Transverse colon (tissue), 4 donors: ENCODE measurements at regions not wholly inside any gene's neighbourhood (a gene's known extent, or its start where the extent isn't known, plus 50 kb on each side); places are given as distances from the start of the nearest gene placed in this dataset.

Experiments
- DNase-seq: peaks from one replicate; pipeline ENCODE4 v3.0.0-alpha.2; 2019
- H3K27ac ChIP-seq, 4 donors: fragments of 200-600 bp; sonication (generic); 2 replicates each; pipeline ENCODE4 v1.5.1; 2016 to 2018; ENCODE audit warnings: inconsistent platforms in 4 of 4
- H3K27me3 ChIP-seq: fragments of 200-600 bp; sonication (generic); 2 replicates; pipeline ENCODE4 v1.5.1; 2017; ENCODE audit warnings: inconsistent platforms
- H3K36me3 ChIP-seq, 4 donors: fragments of 200-600 bp; sonication (generic); 2 replicates each; pipeline ENCODE4 v1.5.1; 2017 to 2019; ENCODE audit warnings: inconsistent platforms in 4 of 4
- H3K4me1 ChIP-seq, 4 donors: fragments of 200-600 bp; sonication (generic); 2 replicates each; pipeline ENCODE4 v1.5.1; 2017 to 2020; ENCODE audit warnings: inconsistent platforms in 4 of 4
- H3K4me3 ChIP-seq, 4 donors: fragments of 200-600 bp; sonication (generic); 1 replicate in 1 of 4; 2 replicates in 3 of 4; pipeline versions ENCODE4 v1.5.1 to v1.6.1; 2017 to 2019; ENCODE audit warnings: inconsistent platforms in 4 of 4
- H3K9me3 ChIP-seq, 2 donors: fragments of 200-600 bp; sonication (generic); 2 replicates each; pipeline ENCODE4 v1.5.1; 2017 to 2019; ENCODE audit warnings: inconsistent platforms in 2 of 2
- EP300 ChIP-seq: sonication (generic); formaldehyde crosslinking; IDR thresholded peaks from one replicate; pipeline ENCODE4 v1.6.1; 2017; ENCODE audit warnings: antibody characterized with exemption, low read depth
- POLR2A ChIP-seq: fragments of 450-650 bp; IDR thresholded peaks from one replicate; pipeline ENCODE4 v1.6.1; 2016; ENCODE audit warnings: antibody characterized with exemption, mild to moderate bottlenecking, moderate library complexity
- POLR2AphosphoS5 ChIP-seq, 3 donors: sonication (generic); formaldehyde crosslinking; IDR thresholded peaks; one replicate each; pipeline ENCODE4 v1.6.1; 2016; ENCODE audit warnings: antibody characterized with exemption in 3 of 3
- WGBS, 2 donors: methylation state at CpG; one replicate each; pipeline ENCODE4 v1.1.5; 2018; ENCODE audit warnings: low coverage in 1 of 2; 5-methylcytosine and 5-hydroxymethylcytosine counted together
- in situ Hi-C, 4 donors: fragments of 200-750 bp; cut with MboI; loops; one replicate each; pipeline versions ENCODE4 v1.15.0 to v1.15.1; 2017; ENCODE audit warnings: low sequenced_read_pairs in 3 of 4, low pct_ligation_motif_present in 1 of 4, low pct_unique_long_range_greater_than_20kb in 1 of 4
- intact Hi-C: fragments of 100-400 bp; cut with DNase I; formaldehyde crosslinking; loops from one replicate; pipeline ENCODE4 v1.15.1; 2023; ENCODE audit warnings: low total_unique reads
- TF ChIP-seq, protein P1 (sequence below), 5 experiments: fragments of 200-600 bp in 3 of 5; fragments of 450-650 bp in 2 of 5; sonication (generic) in 3 of 5; IDR thresholded peaks; 1 replicate in 2 of 5; 2 replicates in 3 of 5; pipeline ENCODE4 v1.5.1; 2016 to 2017; ENCODE audit warnings: antibody characterized with exemption in 5 of 5, inconsistent platforms in 3 of 5, mild to moderate bottlenecking in 2 of 5, moderate library complexity in 1 of 5

DNA sequence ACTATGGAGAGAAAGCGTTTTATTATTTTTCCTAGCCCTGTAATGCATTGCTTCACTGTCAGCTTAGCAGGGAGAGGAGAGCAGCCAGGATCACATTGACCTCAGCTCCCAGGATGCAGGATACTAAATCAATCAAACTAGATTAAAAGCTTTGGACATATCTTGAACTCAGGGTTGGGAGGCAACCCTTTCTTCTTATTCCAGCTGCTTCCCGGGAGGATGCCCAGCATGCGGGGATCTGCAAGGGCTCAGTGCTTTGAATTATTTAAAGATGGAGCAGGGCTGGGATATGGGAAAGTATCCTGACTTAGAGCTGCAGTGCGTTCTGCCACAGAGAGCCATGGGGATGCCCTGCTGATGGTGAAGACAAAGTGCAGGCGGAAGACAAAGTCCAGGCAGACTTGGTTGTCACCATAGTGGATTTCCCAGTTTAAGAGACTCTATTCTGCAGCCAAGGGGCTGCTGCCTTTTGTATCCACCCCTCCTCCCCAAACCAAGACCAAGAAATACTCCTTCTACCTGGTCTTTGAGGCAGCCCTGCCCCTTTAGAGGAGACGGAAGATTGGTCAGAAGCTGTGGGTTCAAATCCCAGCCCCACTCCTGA, 1035.0 kb downstream of the TBC1D22A start:
- Histone ChIP-seq H3K9me3 (no peaks in the 10 kb centered on the region), H3K36me3 (no peaks in the 10 kb centered on the region), H3K4me3 (no peak overlapping the region), H3K4me1 (no peaks in the 10 kb centered on the region), H3K27me3 (no peaks in the 10 kb centered on the region), H3K27ac (no peak overlapping the region)
- TF ChIP-seq, protein P1, sequence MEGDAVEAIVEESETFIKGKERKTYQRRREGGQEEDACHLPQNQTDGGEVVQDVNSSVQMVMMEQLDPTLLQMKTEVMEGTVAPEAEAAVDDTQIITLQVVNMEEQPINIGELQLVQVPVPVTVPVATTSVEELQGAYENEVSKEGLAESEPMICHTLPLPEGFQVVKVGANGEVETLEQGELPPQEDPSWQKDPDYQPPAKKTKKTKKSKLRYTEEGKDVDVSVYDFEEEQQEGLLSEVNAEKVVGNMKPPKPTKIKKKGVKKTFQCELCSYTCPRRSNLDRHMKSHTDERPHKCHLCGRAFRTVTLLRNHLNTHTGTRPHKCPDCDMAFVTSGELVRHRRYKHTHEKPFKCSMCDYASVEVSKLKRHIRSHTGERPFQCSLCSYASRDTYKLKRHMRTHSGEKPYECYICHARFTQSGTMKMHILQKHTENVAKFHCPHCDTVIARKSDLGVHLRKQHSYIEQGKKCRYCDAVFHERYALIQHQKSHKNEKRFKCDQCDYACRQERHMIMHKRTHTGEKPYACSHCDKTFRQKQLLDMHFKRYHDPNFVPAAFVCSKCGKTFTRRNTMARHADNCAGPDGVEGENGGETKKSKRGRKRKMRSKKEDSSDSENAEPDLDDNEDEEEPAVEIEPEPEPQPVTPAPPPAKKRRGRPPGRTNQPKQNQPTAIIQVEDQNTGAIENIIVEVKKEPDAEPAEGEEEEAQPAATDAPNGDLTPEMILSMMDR (IDR thresholded peaks at IDR 0.05), result no peak
- no peak for TF ChIP-seq EP300
- no peak for TF ChIP-seq POLR2AphosphoS5 (IDR thresholded peaks at IDR 0.05)
- TF ChIP-seq POLR2A, result no peak
- no peak for DNase-seq
- WGBS, 2 donors, result 61 to 67% methylated on average over 3 to 6 of the region's 6 CpGs
- intact Hi-C loops, result no loop called here
- in situ Hi-C loops, result no loop called here

DNA sequence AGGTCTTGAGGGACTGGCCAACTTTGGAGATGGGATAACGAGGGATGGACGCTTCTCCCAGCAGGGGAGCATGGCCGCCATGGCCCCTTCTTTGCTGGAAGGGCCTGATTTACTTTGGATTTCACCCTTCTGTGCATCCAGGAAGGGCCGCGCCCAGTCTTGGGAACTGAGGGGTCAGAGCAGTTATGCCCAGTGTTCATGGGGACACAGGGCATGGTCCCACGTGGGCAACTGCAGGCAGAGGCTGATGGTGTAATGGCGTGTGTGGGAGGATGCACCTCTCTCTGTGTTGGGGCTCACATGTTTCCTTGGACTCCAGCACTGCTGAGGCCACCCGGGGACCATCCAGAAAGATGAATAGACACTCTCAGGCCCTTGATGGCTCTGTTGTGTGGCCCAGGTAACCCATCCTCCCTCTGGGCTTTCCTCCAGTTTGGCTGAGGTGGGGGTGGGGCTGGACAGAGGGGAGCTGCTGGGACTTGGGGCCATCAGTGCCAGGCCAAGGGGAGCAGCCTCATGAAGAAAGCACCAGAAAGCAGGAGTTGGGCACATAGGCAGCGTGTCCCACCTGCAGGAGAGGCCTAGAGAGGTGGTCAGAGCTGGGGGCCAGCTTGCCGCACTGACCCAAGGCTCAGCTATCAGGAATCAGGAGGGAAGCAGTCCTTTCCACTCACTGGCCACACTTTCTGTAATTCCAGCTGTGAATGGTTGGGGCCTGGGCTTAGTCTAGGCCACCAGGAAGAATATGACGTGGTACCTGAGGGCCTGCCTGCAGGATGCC, 1033.9 kb downstream of the TBC1D22A start:
- H3K9me3 ChIP-seq, result no peaks in the 10 kb centered on the region
- H3K36me3 ChIP-seq, result no peaks in the 10 kb centered on the region
- no peak overlapping the region for H3K27ac ChIP-seq
- no peak overlapping the region for H3K4me3 ChIP-seq
- no peaks in the 10 kb centered on the region for H3K27me3 ChIP-seq
- intact Hi-C loops (no loop called here), in situ Hi-C loops (no loop called here)
- DNase-seq, result no peak
- 81% methylated on average over 10 of the region's 11 CpGs; no CpG with 5 or more reads in 1 of the 2 donors for WGBS, 2 donors
- H3K4me1 ChIP-seq, result no peaks in the 10 kb centered on the region
- TF ChIP-seq EP300 (no peak), POLR2AphosphoS5 (IDR thresholded peaks at IDR 0.05) (no peak), POLR2A (no peak)
- TF ChIP-seq, protein P1 (IDR thresholded peaks at IDR 0.05), result no peak

DNA sequence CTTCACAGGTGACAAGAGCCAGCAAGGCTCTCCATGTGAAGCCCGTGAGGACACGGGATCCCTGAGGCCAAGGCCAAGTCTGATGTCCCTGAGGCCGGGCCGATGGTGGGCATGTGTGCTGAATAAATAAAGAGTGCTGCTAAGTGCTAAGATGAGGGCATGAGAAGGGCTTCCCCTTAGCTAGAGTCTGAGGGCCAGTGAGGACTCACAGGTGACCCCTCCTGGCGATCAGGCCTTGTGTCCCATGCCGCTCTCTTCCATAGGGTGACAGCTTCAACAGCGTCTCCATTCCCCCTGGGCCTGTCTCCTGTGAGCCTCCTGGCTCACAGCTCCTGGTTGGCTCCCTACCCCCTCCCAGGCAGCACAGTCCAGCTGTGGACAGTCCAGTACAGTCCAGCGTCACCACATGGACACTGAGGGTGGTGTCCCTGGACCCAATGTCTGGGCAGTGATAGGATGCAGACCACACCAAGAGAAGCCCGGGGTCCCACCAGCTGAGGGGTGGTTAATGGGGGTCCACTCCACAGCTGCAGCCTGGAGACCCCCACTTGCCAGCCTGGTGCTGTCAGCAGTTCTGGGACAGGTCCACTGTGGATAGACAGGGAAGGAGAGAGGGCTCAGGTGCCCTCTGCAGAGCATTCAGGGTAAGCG, 1033.2 kb downstream of the TBC1D22A start:
- DNase-seq, result no peak
- no peaks in the 10 kb centered on the region for H3K27me3 ChIP-seq
- TF ChIP-seq EP300, result no peak
- TF ChIP-seq POLR2AphosphoS5 (IDR thresholded peaks at IDR 0.05), result no peak
- TF ChIP-seq, protein P1 (IDR thresholded peaks at IDR 0.05), result no peak
- no peak for TF ChIP-seq POLR2A
- no peak overlapping the region for H3K4me3 ChIP-seq
- 70 to 74% methylated on average over 2 to 8 of the region's 10 CpGs for WGBS, 2 donors
- H3K4me1 ChIP-seq, result no peaks in the 10 kb centered on the region
- intact Hi-C loops (no loop called here), in situ Hi-C loops (no loop called here)
- no peaks in the 10 kb centered on the region for H3K36me3 ChIP-seq
- H3K27ac ChIP-seq, result no peak overlapping the region
- H3K9me3 ChIP-seq, result no peaks in the 10 kb centered on the region

DNA sequence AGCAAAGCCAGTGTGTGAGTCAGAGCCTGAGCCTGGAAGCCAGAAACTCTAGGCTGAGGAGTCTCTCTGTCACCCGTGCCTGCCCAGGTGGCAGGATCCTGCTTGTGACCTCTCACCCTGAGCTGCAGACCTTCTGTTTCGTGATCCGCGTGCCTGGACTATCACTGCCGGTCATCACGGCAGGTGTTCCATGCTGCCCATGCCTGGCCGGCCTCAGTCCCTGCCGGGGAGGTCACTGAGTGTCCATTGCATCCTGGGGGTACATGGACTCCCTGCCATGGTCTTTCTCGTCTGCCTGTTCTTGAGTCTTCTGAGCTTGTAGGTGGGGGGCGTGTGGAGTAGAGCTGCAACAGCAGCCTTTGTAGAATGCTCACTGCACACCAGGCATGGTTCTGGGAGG, 1032.4 kb downstream of the TBC1D22A start:
- intact Hi-C loops, result no loop called here
- DNase-seq, result no peak
- in situ Hi-C loops, result no loop called here
- Histone ChIP-seq H3K4me3 (no peak overlapping the region), H3K4me1 (no peaks in the 10 kb centered on the region), H3K9me3 (no peaks in the 10 kb centered on the region), H3K27ac (no peak overlapping the region), H3K27me3 (no peaks in the 10 kb centered on the region), H3K36me3 (no peaks in the 10 kb centered on the region)
- 86% methylated on average over 9 of the region's 10 CpGs; no CpG with 5 or more reads in 1 of the 2 donors for WGBS, 2 donors
- TF ChIP-seq, protein P1 (IDR thresholded peaks at IDR 0.05), result no peak
- TF ChIP-seq EP300 (no peak), POLR2A (no peak), POLR2AphosphoS5 (IDR thresholded peaks at IDR 0.05) (no peak)
